Common myeloid progenitor, CD34-positive (primary cell): ENCODE measurements at regions not wholly inside any gene's neighbourhood (a gene's known extent, or its start where the extent isn't known, plus 50 kb on each side); places are given as distances from the start of the nearest gene placed in this dataset.

ENCODE experiments used
- CTCF ChIA-PET: fragments of 350-600 bp; sonication (Branson Sonifier 250); formaldehyde crosslinking; loops from one replicate; lab custom pipeline; 2021; ENCODE audit warnings: antibody characterized with exemption; lab: Charles Lee
- POLR2A ChIA-PET: fragments of 350-600 bp; sonication (Branson Sonifier 250); formaldehyde crosslinking; loops from one replicate; lab custom pipeline; 2021; ENCODE audit warnings: antibody characterized with exemption; lab: Charles Lee
- DNase-seq, 3 donors: peaks; one replicate each; pipeline versions ENCODE4 v3.0.0 to v3.0.0-alpha.2; 2013
- H3K27ac ChIP-seq, 2 experiments: 1 replicate in 1 of 2; 2 replicates in 1 of 2; pipeline ENCODE4 v1.7.0; 2013; ENCODE audit warnings: inconsistent platforms in 2 of 2, low read length in 2 of 2, mild to moderate bottlenecking in 2 of 2, low read depth in 1 of 2, moderate library complexity in 1 of 2; ENCODE audit not compliant: severe bottlenecking in 2 of 2, insufficient read depth in 1 of 2, poor library complexity in 1 of 2
- H3K27me3 ChIP-seq, 5 experiments: replicated peaks in 2 of 5; 1 replicate in 3 of 5; 2 replicates in 2 of 5; pipeline versions ENCODE4 v1.6.1 to v1.7.0; 2013; ENCODE audit warnings: low read length in 4 of 5, mild to moderate bottlenecking in 2 of 5, moderate library complexity in 2 of 5, inconsistent platforms in 1 of 5; ENCODE audit not compliant: insufficient read depth in 5 of 5, control insufficient read depth in 4 of 5
- H3K36me3 ChIP-seq, 4 experiments: 1 replicate in 2 of 4; 2 replicates in 2 of 4; pipeline versions ENCODE4 v1.6.1 to v1.7.0; 2013; ENCODE audit warnings: low read length in 3 of 4, control low read depth in 1 of 4, mild to moderate bottlenecking in 1 of 4; ENCODE audit not compliant: control insufficient read depth in 4 of 4, insufficient read depth in 4 of 4
- H3K4me1 ChIP-seq, 4 experiments: 1 replicate in 3 of 4; 2 replicates in 1 of 4; pipeline versions ENCODE4 v1.6.1 to v1.7.1; 2013; ENCODE audit warnings: low read length in 3 of 4, mild to moderate bottlenecking in 3 of 4, control low read depth in 1 of 4, inconsistent platforms in 1 of 4, moderate library complexity in 1 of 4; ENCODE audit not compliant: control insufficient read depth in 4 of 4, insufficient read depth in 4 of 4; ENCODE audit errors: control extremely low read depth in 1 of 4
- H3K4me3 ChIP-seq, 7 experiments: 1 replicate in 4 of 7; 2 replicates in 3 of 7; pipeline versions ENCODE4 v1.5.1 to v1.7.0; 2013; ENCODE audit warnings: mild to moderate bottlenecking in 7 of 7, low read length in 6 of 7, moderate library complexity in 6 of 7, inconsistent platforms in 2 of 7, low read depth in 2 of 7, control low read depth in 1 of 7; ENCODE audit not compliant: insufficient read depth in 4 of 7, control insufficient read depth in 1 of 7; ENCODE audit errors: extremely low read depth in 1 of 7
- H3K9me3 ChIP-seq, 5 experiments: 1 replicate in 4 of 5; 2 replicates in 1 of 5; pipeline versions ENCODE4 v1.6.1 to v1.7.1; 2013; ENCODE audit warnings: low read length in 4 of 5, mild to moderate bottlenecking in 2 of 5, inconsistent platforms in 1 of 5, low read depth in 1 of 5, moderate library complexity in 1 of 5; ENCODE audit not compliant: control insufficient read depth in 4 of 5, insufficient read depth in 2 of 5; ENCODE audit errors: control extremely low read depth in 1 of 5
- WGBS: methylation state at CpG from one replicate; pipeline ENCODE4 v1.1.5; 2013; ENCODE audit not compliant: insufficient coverage; 5-methylcytosine and 5-hydroxymethylcytosine counted together

DNA sequence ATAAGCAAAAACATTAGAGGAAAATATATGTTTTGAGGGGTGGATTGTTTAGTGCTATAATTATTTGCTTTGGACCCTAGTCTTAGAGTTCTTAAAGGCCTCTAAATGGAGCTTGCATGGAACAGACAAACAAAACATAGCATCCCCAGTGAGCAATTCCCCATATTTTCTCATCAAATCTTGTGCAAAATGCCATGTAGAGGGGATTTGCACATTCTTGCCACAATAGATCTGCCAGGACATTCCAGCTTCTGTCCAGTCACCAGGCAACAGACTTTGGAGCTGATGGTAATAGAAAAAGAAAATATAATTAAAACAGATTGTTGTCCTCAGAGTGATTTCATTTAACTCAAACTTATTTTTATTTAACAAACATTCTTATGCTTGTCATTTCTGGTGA is 360.3 kb upstream of the PDGFD start:
- no peak for DNase-seq
- Histone ChIP-seq H3K27ac (no peak overlapping the region), H3K27me3 (no peaks in the 10 kb centered on the region), H3K4me1 (no peaks in the 10 kb centered on the region), H3K4me3 (no peak overlapping the region), H3K36me3 (no peaks in the 10 kb centered on the region), H3K9me3 (peaks cover 0 to 1% (median 0%) of the 10 kb centered on the region in 5 experiments)
- POLR2A ChIA-PET = no interaction called here
- CTCF ChIA-PET = no interaction called here

DNA sequence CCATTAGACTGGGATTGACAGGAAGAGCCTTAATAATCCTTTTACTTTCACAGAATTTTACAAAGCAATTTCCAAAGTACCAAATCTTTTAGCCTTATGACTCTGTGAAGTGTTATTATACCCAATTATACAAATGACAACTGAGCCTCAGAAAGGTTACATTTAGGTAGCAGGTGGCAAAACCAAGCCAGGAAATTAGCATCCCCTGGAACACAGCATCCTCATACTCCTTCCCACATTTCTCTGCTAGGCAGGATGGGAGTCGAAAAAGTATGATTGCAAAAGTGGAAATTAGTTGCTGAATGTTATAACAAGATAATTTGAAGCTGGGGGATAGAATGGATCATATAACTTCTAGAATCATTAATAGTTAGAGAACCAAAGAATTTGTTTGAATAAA is 359.7 kb upstream of the PDGFD start:
- Histone ChIP-seq H3K27me3 (no peaks in the 10 kb centered on the region), H3K9me3 (peaks cover 0 to 2% (median 0%) of the 10 kb centered on the region in 5 experiments), H3K4me1 (no peaks in the 10 kb centered on the region), H3K27ac (no peak overlapping the region), H3K4me3 (no peak overlapping the region), H3K36me3 (no peaks in the 10 kb centered on the region)
- no peak for DNase-seq
- ChIA-PET CTCF (no interaction called here), POLR2A (no interaction called here)
- WGBS = no CpG with 5 or more reads among the region's 1 CpG

- Histone ChIP-seq H3K36me3 (no peaks in the 10 kb centered on the region), H3K9me3 (peaks cover 0 to 2% (median 0%) of the 10 kb centered on the region in 5 experiments), H3K4me1 (no peaks in the 10 kb centered on the region), H3K4me3 (no peak overlapping the region), H3K27me3 (no peaks in the 10 kb centered on the region), H3K27ac (no peak overlapping the region)
- CTCF ChIA-PET = no interaction called here
- POLR2A ChIA-PET = no interaction called here
- no peak for DNase-seq
Observed at GRCh38 chr11:104522650-104523049, 358.7 kb upstream of the PDGFD start.

DNA sequence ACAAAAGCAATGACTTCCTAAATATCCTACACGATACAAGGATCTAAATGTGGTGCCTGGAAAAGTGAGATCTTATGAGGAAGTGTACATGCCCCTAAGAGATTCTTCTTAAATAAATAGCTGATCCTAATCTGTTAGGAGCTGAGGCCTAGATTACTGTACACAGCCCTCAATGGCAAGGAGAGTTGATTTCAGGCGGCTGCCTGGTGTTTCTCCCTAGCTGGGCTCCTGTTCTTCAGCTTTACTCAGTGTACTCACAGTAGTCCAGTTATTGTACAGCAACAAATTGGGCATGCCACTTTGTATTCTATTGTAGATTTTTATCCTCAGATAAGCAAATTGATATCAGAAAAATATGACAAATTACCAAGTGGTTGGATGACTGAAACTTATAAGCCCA is 358.2 kb upstream of the PDGFD start:
- DNase-seq = no peak
- CTCF ChIA-PET = no interaction called here

DNA sequence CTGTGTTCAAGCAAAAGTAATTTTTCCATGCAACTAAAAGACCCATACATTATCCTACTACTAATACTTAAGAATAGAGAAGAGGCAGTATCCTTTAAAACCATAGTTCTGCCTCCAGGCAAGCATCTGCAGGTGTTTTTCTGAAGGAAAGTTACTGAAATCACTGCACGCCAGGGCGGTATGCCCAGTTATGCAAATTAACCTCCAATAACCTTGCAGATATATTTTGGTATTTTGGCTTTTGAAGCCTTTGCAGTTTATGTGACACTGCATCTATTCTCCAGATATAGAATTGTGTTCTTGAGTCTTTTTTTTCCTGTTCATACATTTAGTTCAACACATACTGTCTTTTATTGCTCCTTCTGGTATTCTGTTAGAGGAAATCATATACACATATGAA is 346.2 kb upstream of the PDGFD start:
- ChIA-PET POLR2A (no interaction called here), CTCF (no interaction called here)
- WGBS = no CpG with 5 or more reads among the region's 2 CpGs
- no peaks in the 10 kb centered on the region for H3K9me3 ChIP-seq
- no peaks in the 10 kb centered on the region for H3K27me3 ChIP-seq
- H3K4me3 ChIP-seq = no peak overlapping the region
- H3K4me1 ChIP-seq = no peaks in the 10 kb centered on the region
- H3K27ac ChIP-seq = no peak overlapping the region
- no peak for DNase-seq
- H3K36me3 ChIP-seq = no peaks in the 10 kb centered on the region

More for the DNA sequence above, 358.2 kb upstream of the PDGFD start:
- Histone ChIP-seq H3K27ac (no peak overlapping the region), H3K4me3 (no peak overlapping the region), H3K27me3 (no peaks in the 10 kb centered on the region), H3K9me3 (peaks cover 0 to 2% (median 0%) of the 10 kb centered on the region in 5 experiments), H3K36me3 (no peaks in the 10 kb centered on the region), H3K4me1 (no peaks in the 10 kb centered on the region)
- WGBS = no CpG with 5 or more reads among the region's 2 CpGs
- POLR2A ChIA-PET = no interaction called here

DNA sequence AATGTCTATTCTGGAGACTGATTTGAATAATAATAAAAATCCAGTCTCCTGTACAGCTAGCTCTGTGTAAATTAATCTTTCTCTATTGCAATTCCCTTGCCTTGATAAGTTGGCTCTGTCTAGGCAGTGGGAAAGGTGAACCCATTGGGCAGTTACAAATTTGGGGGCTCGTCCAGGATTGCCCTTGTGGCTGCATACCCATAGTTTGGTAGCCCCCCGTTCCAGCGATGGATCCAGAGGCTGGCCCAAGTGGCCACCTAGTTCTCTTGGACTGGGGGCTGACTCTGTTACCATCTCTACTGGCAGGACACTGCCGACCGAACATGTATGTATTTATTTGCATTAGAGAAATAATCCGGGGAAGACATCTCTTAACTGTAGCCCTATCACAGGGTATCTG is 326.2 kb upstream of the PDGFD start:
- no peak for DNase-seq
- CTCF ChIA-PET = no interaction called here
- no peaks in the 10 kb centered on the region for H3K4me1 ChIP-seq
- POLR2A ChIA-PET = no interaction called here
- no peaks in the 10 kb centered on the region for H3K36me3 ChIP-seq
- 96% methylated on average over 4 of the region's 6 CpGs for WGBS
- no peak overlapping the region for H3K27ac ChIP-seq
- no peak overlapping the region for H3K4me3 ChIP-seq
- H3K27me3 ChIP-seq = no peaks in the 10 kb centered on the region
- peaks cover 3 to 34% (median 7%) of the 10 kb centered on the region in 5 experiments for H3K9me3 ChIP-seq

- Histone ChIP-seq H3K36me3 (no peaks in the 10 kb centered on the region), H3K27ac (no peak overlapping the region), H3K4me3 (no peak overlapping the region), H3K4me1 (no peaks in the 10 kb centered on the region), H3K27me3 (no peaks in the 10 kb centered on the region), H3K9me3 (peaks cover 3 to 30% (median 7%) of the 10 kb centered on the region in 5 experiments)
- WGBS = no CpG with 5 or more reads among the region's 3 CpGs
- POLR2A ChIA-PET = no interaction called here
- DNase-seq = no peak
- CTCF ChIA-PET = no interaction called here
Observed at GRCh38 chr11:104488561-104488960, 324.6 kb upstream of the PDGFD start.
